MCF 10A (cell line): ENCODE measurements at regions not wholly inside any gene's neighbourhood (a gene's known extent, or its start where the extent isn't known, plus 50 kb on each side); places are given as distances from the start of the nearest gene placed in this dataset.
A peak's percentile ranks its signal among the peaks of the same experiment; 100 is the strongest.

Experiments
- BruUV-seq: library from RNA; stranded (reverse); fragments of 400-500 nt; replicated peaks from 2 replicates; lab custom pipeline; 2021; lab: Mats Ljungman, UMichigan
- CTCF ChIA-PET: fragments of 300-600 bp; sonication (Branson Sonifier 250); formaldehyde crosslinking; extraction: SDS; loops from one replicate; lab custom pipeline; 2021; ENCODE audit warnings: antibody characterized with exemption, inconsistent platforms; lab: Yijun Ruan, JAX
- POLR2A ChIA-PET: fragments of 300-600, 350-650 bp; sonication (Branson Sonifier 250); formaldehyde crosslinking; extraction: SDS; loops from one replicate; lab custom pipeline; 2020; ENCODE audit warnings: antibody characterized with exemption, inconsistent platforms; lab: Yijun Ruan, JAX
- DNase-seq: peaks from one replicate; pipeline ENCODE4 v3.0.0-alpha.2; 2018; ENCODE audit not compliant: unreplicated experiment
- H3K27ac Mint-ChIP-seq: one replicate; pipeline ENCODE4 v1.8.0; 2022; ENCODE audit warnings: mild to moderate bottlenecking, low read depth, mixed read lengths; ENCODE audit not compliant: unreplicated experiment
- H3K27me3 Mint-ChIP-seq: one replicate; pipeline ENCODE4 v1.8.0; 2022; ENCODE audit warnings: mixed read lengths; ENCODE audit not compliant: insufficient read depth, unreplicated experiment
- H3K36me3 Mint-ChIP-seq: one replicate; pipeline ENCODE4 v1.8.0; 2022; ENCODE audit warnings: mild to moderate bottlenecking, moderate library complexity, mixed read lengths; ENCODE audit not compliant: insufficient read depth, unreplicated experiment
- H3K4me1 Mint-ChIP-seq: one replicate; pipeline ENCODE4 v1.8.0; 2022; ENCODE audit warnings: mixed read lengths; ENCODE audit not compliant: insufficient read depth, unreplicated experiment
- H3K4me3 Mint-ChIP-seq: one replicate; pipeline ENCODE4 v1.8.0; 2022; ENCODE audit warnings: mild to moderate bottlenecking, moderate library complexity, mixed read lengths; ENCODE audit not compliant: unreplicated experiment
- H3K9me3 Mint-ChIP-seq: one replicate; pipeline ENCODE4 v1.8.0; 2022; ENCODE audit warnings: mixed read lengths; ENCODE audit not compliant: unreplicated experiment
- intact Hi-C: fragments of 100-400 bp; cut with micrococcal nuclease; formaldehyde crosslinking; loops from 2 replicates; pipeline ENCODE4 v1.14.1; 2022
- TF ChIP-seq, protein P1 (sequence below): fragments of 200-600 bp; IDR thresholded peaks from one replicate; pipeline ENCODE4 v1.8.0; 2022; ENCODE audit warnings: antibody characterized with exemption, mild to moderate bottlenecking; ENCODE audit not compliant: unreplicated experiment

GRCh38 chr2:204012072-204012653 is 75.6 kb downstream of the ICOS start:
- Mint-ChIP-seq H3K27ac (no peak overlapping the region), H3K27me3 (no peaks in the 10 kb centered on the region), H3K36me3 (no peaks in the 10 kb centered on the region), H3K9me3 (no peaks in the 10 kb centered on the region), H3K4me3 (no peak overlapping the region), H3K4me1 (peaks cover 11% of the 10 kb centered on the region)
- ChIA-PET CTCF (interaction anchor here (1.0 kb wide), 1 partner anchor 13 kb away, joined by 3 read pairs; no protein-coding TSS in a partner anchor), POLR2A (interaction anchor here (1.0 to 1.1 kb wide), 2 partner anchors 10 to 53 kb away, joined by 4 to 7 read pairs; no protein-coding TSS in a partner anchor)
- intact Hi-C loops, result no loop called here
- TF ChIP-seq, protein P1, sequence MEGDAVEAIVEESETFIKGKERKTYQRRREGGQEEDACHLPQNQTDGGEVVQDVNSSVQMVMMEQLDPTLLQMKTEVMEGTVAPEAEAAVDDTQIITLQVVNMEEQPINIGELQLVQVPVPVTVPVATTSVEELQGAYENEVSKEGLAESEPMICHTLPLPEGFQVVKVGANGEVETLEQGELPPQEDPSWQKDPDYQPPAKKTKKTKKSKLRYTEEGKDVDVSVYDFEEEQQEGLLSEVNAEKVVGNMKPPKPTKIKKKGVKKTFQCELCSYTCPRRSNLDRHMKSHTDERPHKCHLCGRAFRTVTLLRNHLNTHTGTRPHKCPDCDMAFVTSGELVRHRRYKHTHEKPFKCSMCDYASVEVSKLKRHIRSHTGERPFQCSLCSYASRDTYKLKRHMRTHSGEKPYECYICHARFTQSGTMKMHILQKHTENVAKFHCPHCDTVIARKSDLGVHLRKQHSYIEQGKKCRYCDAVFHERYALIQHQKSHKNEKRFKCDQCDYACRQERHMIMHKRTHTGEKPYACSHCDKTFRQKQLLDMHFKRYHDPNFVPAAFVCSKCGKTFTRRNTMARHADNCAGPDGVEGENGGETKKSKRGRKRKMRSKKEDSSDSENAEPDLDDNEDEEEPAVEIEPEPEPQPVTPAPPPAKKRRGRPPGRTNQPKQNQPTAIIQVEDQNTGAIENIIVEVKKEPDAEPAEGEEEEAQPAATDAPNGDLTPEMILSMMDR, result no peak
- peak; percentile 57 for DNase-seq
- no TSS peak for BruUV-seq

DNA sequence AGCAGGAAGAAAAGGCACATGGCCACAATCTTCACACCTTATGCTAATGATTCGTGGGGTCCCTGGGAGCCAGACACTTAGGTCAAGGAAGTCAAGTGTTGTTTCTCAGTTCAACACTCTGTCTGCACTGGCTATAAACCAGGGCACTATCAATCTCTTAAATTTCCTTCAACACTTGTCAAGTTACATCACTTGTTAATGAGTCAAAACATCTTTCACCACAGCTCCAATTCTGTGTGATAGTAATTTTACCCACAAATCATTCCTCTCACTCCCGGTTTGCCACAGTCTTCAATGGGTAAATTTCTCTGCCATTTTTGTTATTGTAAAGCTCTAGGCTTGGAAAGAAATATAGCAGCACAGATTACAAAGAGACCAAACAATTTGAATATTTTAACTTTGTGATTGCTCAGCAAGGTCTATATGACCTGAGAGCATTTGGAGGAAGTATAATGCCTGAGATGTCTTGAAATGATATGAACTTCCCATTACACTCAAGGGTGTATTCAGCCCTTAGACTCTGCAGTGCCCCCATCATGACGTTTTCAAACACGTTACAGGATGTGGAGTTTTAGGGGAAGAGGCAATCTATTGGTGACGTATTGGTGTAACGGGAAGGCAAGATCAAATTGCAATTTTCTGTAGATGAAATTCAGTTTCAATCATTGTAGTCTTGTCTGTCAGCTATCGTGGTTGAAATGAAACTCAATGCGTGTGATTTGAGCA is 78.7 kb downstream of the ICOS start:
- Mint-ChIP-seq H3K27me3 (no peaks in the 10 kb centered on the region), H3K4me3 (no peak overlapping the region), H3K4me1 (peaks cover 22% of the 10 kb centered on the region), H3K27ac (no peak overlapping the region), H3K9me3 (no peaks in the 10 kb centered on the region), H3K36me3 (no peaks in the 10 kb centered on the region)
- no peak for DNase-seq
- no TSS peak for BruUV-seq
- ChIA-PET CTCF (interaction anchor here (0.9 to 2.0 kb wide), 3 partner anchors 9 to 11 kb away, joined by 3 to 11 read pairs (median 7); no protein-coding TSS in a partner anchor), POLR2A (no interaction called here)
- intact Hi-C loops, result no loop called here
- TF ChIP-seq, protein P1, result no peak

DNA sequence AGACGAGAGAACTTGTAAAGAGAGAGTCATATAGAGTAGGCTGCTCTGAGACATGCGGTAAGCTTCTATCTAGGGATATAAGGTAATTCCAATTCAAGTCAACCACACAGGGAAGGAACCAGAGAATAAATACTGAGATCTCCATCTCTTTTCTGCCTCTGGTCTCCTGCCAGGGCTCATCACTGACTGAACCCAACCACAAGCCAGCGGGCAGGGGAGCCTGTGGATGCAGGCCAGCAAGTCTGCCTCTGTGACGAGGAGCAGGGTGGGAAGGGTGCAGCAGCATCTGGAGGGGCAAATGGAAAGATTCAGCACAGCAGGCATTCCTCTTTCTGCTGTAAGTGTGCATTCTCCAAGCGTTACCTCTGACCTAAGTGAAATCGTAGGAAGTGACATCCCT is 82.2 kb downstream of the ICOS start:
- no peaks in the 10 kb centered on the region for H3K27me3 Mint-ChIP-seq
- no TSS peak for BruUV-seq
- CTCF ChIA-PET, result interaction anchor here (0.5 to 0.8 kb wide), 4 partner anchors 74 to 1932 kb away, joined by 3 to 6 read pairs (median 4); no protein-coding TSS in a partner anchor
- no peak overlapping the region for H3K4me3 Mint-ChIP-seq
- TF ChIP-seq, protein P1, result no peak
- H3K9me3 Mint-ChIP-seq, result no peaks in the 10 kb centered on the region
- H3K4me1 Mint-ChIP-seq, result peaks cover 12% of the 10 kb centered on the region
- POLR2A ChIA-PET, result interaction anchor here (0.5 kb wide), 1 partner anchor 129 kb away, joined by 3 read pairs; no protein-coding TSS in a partner anchor
- DNase-seq, result no peak
- no peaks in the 10 kb centered on the region for H3K36me3 Mint-ChIP-seq
- intact Hi-C loops, result no loop called here
- no peak overlapping the region for H3K27ac Mint-ChIP-seq
